KMS-11 (cell line): ENCODE measurements at regions not wholly inside any gene's neighbourhood (a gene's known extent, or its start where the extent isn't known, plus 50 kb on each side); places are given as distances from the start of the nearest gene placed in this dataset.

Experiments
- H2AFZ ChIP-seq: fragments of 200-600 bp; sonication (generic); 2 replicates; pipeline ENCODE4 v1.6.1; 2016; ENCODE audit warnings: antibody characterized with exemption, mixed run types, low read depth
- H3K27ac ChIP-seq: fragments of 200-600 bp; sonication (generic); 2 replicates; pipeline ENCODE4 v1.6.1; 2016; ENCODE audit warnings: mild to moderate bottlenecking, mixed run types
- H3K27me3 ChIP-seq: fragments of 200-600 bp; sonication (generic); 2 replicates; pipeline ENCODE4 v1.6.1; 2017; ENCODE audit warnings: mild to moderate bottlenecking, low read depth, mixed run types, moderate library complexity; ENCODE audit not compliant: insufficient read depth
- H3K36me3 ChIP-seq: fragments of 200-600 bp; sonication (generic); 2 replicates; pipeline ENCODE4 v1.6.1; 2017; ENCODE audit warnings: mild to moderate bottlenecking, mixed run types; ENCODE audit not compliant: insufficient read depth
- H3K4me1 ChIP-seq: fragments of 200-600 bp; sonication (generic); 2 replicates; pipeline ENCODE4 v1.6.1; 2016; ENCODE audit warnings: mild to moderate bottlenecking, low read depth, mixed run types; ENCODE audit not compliant: poor library complexity, severe bottlenecking
- H3K4me2 ChIP-seq: fragments of 200-600 bp; sonication (generic); 2 replicates; pipeline ENCODE4 v1.7.0; 2016; ENCODE audit warnings: mild to moderate bottlenecking, mixed run types
- H3K4me3 ChIP-seq: fragments of 200-600 bp; sonication (generic); IDR thresholded peaks from 2 replicates; pipeline ENCODE4 v1.6.1; 2017; ENCODE audit warnings: low read depth, low read length, mixed read lengths; ENCODE audit not compliant: insufficient read depth
- H3K79me2 ChIP-seq: fragments of 200-600 bp; sonication (generic); 2 replicates; pipeline ENCODE4 v1.6.1; 2016; ENCODE audit warnings: low read depth, mixed run types; ENCODE audit not compliant: insufficient read depth
- H3K9ac ChIP-seq: fragments of 200-600 bp; sonication (generic); 2 replicates; pipeline ENCODE4 v1.6.1; 2016; ENCODE audit warnings: mild to moderate bottlenecking, mixed run types
- H4K20me1 ChIP-seq: fragments of 200-600 bp; sonication (generic); 2 replicates; pipeline ENCODE4 v1.6.1; 2016; ENCODE audit warnings: mild to moderate bottlenecking, mixed run types; ENCODE audit not compliant: insufficient read depth
- TF ChIP-seq, protein P1 (sequence below): fragments of 200-600 bp; sonication (generic); conservative IDR thresholded peaks from 2 replicates; pipeline ENCODE4 v1.6.1; 2017; ENCODE audit warnings: low read depth, mild to moderate bottlenecking, antibody characterized with exemption, low read length, moderate library complexity, mixed read lengths

DNA sequence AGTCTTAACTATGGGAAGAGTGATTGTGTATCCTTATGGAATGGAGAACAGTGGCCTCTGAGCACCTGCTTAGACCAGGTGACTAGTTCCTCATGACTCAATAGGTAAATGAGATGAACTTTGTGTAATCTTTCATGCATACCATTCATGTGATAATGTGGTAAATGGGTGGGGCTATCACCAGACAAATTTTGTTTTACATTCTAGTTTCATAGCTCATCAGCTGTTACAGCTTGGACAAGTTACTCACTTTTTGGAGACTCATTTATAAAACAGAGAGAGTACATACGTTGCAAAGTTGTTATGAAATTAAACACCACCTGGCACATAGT is 103.7 kb upstream of the TGFBR2 start:
- Histone ChIP-seq H4K20me1 (no peaks in the 10 kb centered on the region), H3K9ac (no peak overlapping the region), H3K4me1 (no peaks in the 10 kb centered on the region), H3K4me3 (no peak overlapping the region), H3K79me2 (no peaks in the 10 kb centered on the region), H3K36me3 (no peaks in the 10 kb centered on the region), H3K4me2 (no peak overlapping the region), H3K27me3 (no peaks in the 10 kb centered on the region), H2AFZ (no peak overlapping the region), H3K27ac (no peak overlapping the region)
- TF ChIP-seq, protein P1, sequence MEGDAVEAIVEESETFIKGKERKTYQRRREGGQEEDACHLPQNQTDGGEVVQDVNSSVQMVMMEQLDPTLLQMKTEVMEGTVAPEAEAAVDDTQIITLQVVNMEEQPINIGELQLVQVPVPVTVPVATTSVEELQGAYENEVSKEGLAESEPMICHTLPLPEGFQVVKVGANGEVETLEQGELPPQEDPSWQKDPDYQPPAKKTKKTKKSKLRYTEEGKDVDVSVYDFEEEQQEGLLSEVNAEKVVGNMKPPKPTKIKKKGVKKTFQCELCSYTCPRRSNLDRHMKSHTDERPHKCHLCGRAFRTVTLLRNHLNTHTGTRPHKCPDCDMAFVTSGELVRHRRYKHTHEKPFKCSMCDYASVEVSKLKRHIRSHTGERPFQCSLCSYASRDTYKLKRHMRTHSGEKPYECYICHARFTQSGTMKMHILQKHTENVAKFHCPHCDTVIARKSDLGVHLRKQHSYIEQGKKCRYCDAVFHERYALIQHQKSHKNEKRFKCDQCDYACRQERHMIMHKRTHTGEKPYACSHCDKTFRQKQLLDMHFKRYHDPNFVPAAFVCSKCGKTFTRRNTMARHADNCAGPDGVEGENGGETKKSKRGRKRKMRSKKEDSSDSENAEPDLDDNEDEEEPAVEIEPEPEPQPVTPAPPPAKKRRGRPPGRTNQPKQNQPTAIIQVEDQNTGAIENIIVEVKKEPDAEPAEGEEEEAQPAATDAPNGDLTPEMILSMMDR, result no peak

DNA sequence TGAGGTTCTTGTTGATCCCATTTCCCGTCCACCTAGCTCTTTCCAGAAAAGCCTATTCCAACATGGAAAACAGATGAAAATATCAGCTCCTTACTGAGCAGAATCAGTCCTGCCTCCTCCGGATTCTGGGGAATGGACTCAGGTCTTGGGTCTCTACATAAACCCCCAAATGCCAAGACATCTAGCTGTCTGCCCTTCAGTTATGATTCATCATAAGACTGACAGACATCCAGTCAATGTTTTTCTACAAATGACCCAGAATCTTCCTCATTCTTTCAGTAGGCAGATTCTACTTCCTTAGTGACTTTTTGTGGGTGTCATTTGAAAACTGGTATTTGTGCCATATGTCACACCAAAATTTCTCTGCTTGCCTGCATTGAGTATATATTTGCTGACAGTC is 103.0 kb upstream of the TGFBR2 start:
- H3K36me3 ChIP-seq, result no peaks in the 10 kb centered on the region
- no peak overlapping the region for H2AFZ ChIP-seq
- TF ChIP-seq, protein P1, result no peak
- H3K27ac ChIP-seq, result no peak overlapping the region
- no peak overlapping the region for H3K4me3 ChIP-seq
- no peaks in the 10 kb centered on the region for H3K79me2 ChIP-seq
- no peaks in the 10 kb centered on the region for H4K20me1 ChIP-seq
- no peaks in the 10 kb centered on the region for H3K4me1 ChIP-seq
- H3K27me3 ChIP-seq, result no peaks in the 10 kb centered on the region
- H3K9ac ChIP-seq, result no peak overlapping the region
- no peak overlapping the region for H3K4me2 ChIP-seq

DNA sequence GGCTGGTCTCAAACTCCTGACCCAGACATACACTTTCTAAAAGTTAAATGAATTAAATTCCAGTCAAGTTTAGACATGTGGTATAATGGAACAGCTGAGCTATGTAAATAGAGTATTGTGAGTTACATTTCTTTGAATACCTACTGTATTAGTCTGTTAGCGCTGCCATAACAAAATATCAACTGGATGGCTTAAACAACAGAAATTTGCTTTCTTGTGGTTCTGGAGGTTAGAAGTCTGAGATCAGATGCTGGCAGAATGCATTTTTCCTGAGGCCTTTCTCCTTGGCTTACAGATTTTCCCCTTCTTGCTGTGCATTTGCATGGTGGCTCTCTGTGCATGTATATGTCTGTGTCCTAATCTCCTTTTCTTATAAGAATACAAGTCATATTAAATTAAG is 101.5 kb upstream of the TGFBR2 start:
- H3K4me2 ChIP-seq, result no peak overlapping the region
- H3K9ac ChIP-seq, result no peak overlapping the region
- H3K27me3 ChIP-seq, result no peaks in the 10 kb centered on the region
- no peak overlapping the region for H3K27ac ChIP-seq
- H3K36me3 ChIP-seq, result no peaks in the 10 kb centered on the region
- H3K4me3 ChIP-seq, result no peak overlapping the region
- H4K20me1 ChIP-seq, result no peaks in the 10 kb centered on the region
- H3K4me1 ChIP-seq, result no peaks in the 10 kb centered on the region
- H2AFZ ChIP-seq, result no peak overlapping the region
- H3K79me2 ChIP-seq, result no peaks in the 10 kb centered on the region
- TF ChIP-seq, protein P1, result no peak

DNA sequence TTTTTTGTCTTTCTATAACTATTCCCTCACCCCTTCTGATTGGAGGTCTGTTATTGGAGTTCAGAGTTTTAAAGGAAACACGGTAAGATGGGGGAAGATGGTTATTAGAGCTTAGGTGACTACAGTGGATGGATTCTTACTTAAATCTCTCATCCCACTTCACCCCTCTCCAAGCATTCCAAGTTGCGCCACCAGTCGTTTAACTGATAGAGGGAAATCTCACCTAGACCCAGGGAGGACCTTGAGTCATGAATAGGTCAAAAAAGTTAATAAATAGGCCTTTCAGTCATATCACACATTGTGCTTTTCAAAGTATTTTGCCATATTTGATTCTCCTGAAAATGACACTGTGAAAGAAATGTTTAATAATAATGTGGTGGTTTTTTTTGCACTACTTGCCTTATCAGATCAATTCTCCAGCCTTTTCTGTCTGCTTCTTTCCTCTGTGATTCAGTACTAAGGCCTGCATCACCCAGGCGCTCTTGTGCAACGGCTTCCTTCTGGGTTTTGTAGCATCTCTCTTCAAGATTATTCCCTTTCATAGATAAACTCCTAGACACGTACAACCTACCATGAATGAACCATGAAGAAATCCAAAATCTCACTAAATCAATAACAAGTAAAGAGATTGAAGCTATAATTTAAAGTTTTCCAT is 100.4 kb upstream of the TGFBR2 start:
- Histone ChIP-seq H3K9ac (no peak overlapping the region), H3K36me3 (no peaks in the 10 kb centered on the region), H3K4me2 (no peak overlapping the region), H3K79me2 (no peaks in the 10 kb centered on the region), H3K4me1 (no peaks in the 10 kb centered on the region), H3K27ac (no peak overlapping the region), H3K27me3 (no peaks in the 10 kb centered on the region), H2AFZ (no peak overlapping the region), H3K4me3 (no peak overlapping the region), H4K20me1 (no peaks in the 10 kb centered on the region)
- TF ChIP-seq, protein P1, result no peak
